HepG2 (cell line): ENCODE measurements at regions not wholly inside any gene's neighbourhood (a gene's known extent, or its start where the extent isn't known, plus 50 kb on each side); places are given as distances from the start of the nearest gene placed in this dataset.

Source experiments
- ATAC-seq: fragments of 200-7000 bp; cut with Tn5 transposase; 3 replicates; pipeline ENCODE4 v1.9.1; 2020; ENCODE audit warnings: mild to moderate bottlenecking, moderate library complexity
- BruUV-seq: library from RNA; stranded (reverse); fragments of 400-500 nt; replicated peaks from 2 replicates; lab custom pipeline; 2021; lab: Mats Ljungman, UMichigan
- CTCF ChIA-PET: fragments of 300-600 bp; formaldehyde crosslinking; extraction: SDS; loops from one replicate; lab custom pipeline; 2021; ENCODE audit warnings: low total read pairs, inconsistent platforms, low intra/inter-chr PET ratio; lab: Yijun Ruan, JAX
- POLR2A ChIA-PET: fragments of 350-600 bp; sonication (Branson Sonifier 250); formaldehyde crosslinking; loops from one replicate; lab custom pipeline; 2020; ENCODE audit warnings: antibody characterized with exemption, inconsistent platforms; lab: Yijun Ruan, JAX
- DNase-seq: peaks from one replicate; pipeline ENCODE4 v3.0.0-alpha.2; 2015; ENCODE audit warnings: low spot score
- FAIRE-seq: peaks from 3 replicates; lab custom pipeline; 2011; peaks lifted over from hg19 to GRCh38; lab: Jason Lieb, UNC
- H2AFZ ChIP-seq: one replicate; pipeline ENCODE4 v1.6.1; 2011; ENCODE audit warnings: low read length, inconsistent platforms
- H3K27ac ChIP-seq: fragments of 300-600 bp; 3 replicates; pipeline ENCODE4 v1.8.0; 2011; ENCODE audit warnings: mixed run types, mild to moderate bottlenecking, mixed read lengths, low read length, inconsistent platforms; ENCODE audit not compliant: insufficient read depth; ENCODE audit errors: extremely low read length
- H3K27me3 ChIP-seq, 2 experiments: fragments of 200-600 bp in 1 of 2; 2 replicates in 1 of 2; 3 replicates in 1 of 2; pipeline versions ENCODE4 v1.6.0 to v1.8.0; 2011; ENCODE audit warnings: low read length in 2 of 2, mild to moderate bottlenecking in 2 of 2, moderate library complexity in 2 of 2, inconsistent platforms in 1 of 2; ENCODE audit not compliant: insufficient read depth in 2 of 2, control insufficient read depth in 1 of 2
- H3K36me3 ChIP-seq, 2 experiments: fragments of 200-600 bp in 1 of 2; replicated peaks in 1 of 2; 2 replicates in 1 of 2; 3 replicates in 1 of 2; pipeline versions ENCODE4 v1.5.1 to v1.8.0; 2011; ENCODE audit warnings: low read length in 2 of 2, inconsistent platforms in 1 of 2; ENCODE audit not compliant: insufficient read depth in 2 of 2, control insufficient read depth in 1 of 2
- H3K4me1 ChIP-seq: 2 replicates; pipeline ENCODE4 v1.5.1; 2012; ENCODE audit warnings: low read length, inconsistent platforms; ENCODE audit not compliant: insufficient read depth
- H3K4me2 ChIP-seq: 2 replicates; pipeline ENCODE4 v1.6.0; 2011; ENCODE audit warnings: low read depth, low read length, inconsistent platforms
- H3K4me3 ChIP-seq, 3 experiments: fragments of 200-600 bp in 1 of 3; sonication (generic), shearing (Covaris generic) in 1 of 3; replicated peaks in 1 of 3; 2 replicates each; pipeline ENCODE4 v1.5.1; 2011 to 2016; ENCODE audit warnings: low read length in 3 of 3, inconsistent platforms in 2 of 3, low read depth in 2 of 3, mild to moderate bottlenecking in 2 of 3, control low read depth in 1 of 3, mixed read lengths in 1 of 3; ENCODE audit not compliant: insufficient read depth in 1 of 3
- H3K79me2 ChIP-seq: one replicate; pipeline ENCODE4 v1.6.1; 2011; ENCODE audit warnings: low read length, inconsistent platforms; ENCODE audit not compliant: insufficient read depth
- H3K9ac ChIP-seq: 2 replicates; pipeline ENCODE4 v1.6.0; 2011; ENCODE audit warnings: mild to moderate bottlenecking, low read depth, low read length, inconsistent platforms; ENCODE audit not compliant: insufficient read depth
- H3K9me3 ChIP-seq: 2 replicates; pipeline ENCODE4 v1.5.1; 2012; ENCODE audit warnings: mild to moderate bottlenecking, low read length
- H4K20me1 ChIP-seq: 2 replicates; pipeline ENCODE4 v1.6.0; 2011; ENCODE audit warnings: inconsistent platforms, mild to moderate bottlenecking, low read length, moderate library complexity; ENCODE audit not compliant: insufficient read depth
- DDIT3 ChIP-seq: sonication (generic); formaldehyde crosslinking; IDR thresholded peaks from 2 replicates; pipeline ENCODE4 v1.4.0; 2020; ENCODE audit warnings: mild to moderate bottlenecking, missing genetic modification reagents
- HNRNPLL ChIP-seq: fragments of 200-400 bp; formaldehyde crosslinking; IDR thresholded peaks from 2 replicates; pipeline ENCODE4 v1.6.1; 2017; ENCODE audit warnings: mild to moderate bottlenecking, low read depth, low read length; ENCODE audit not compliant: poor library complexity, severe bottlenecking
- KDM3A ChIP-seq: IDR thresholded peaks from 2 replicates; pipeline ENCODE4 v1.6.1; 2018; ENCODE audit warnings: low read depth, missing compliant biosample characterization
- ZNF24 ChIP-seq: fragments of 450-650 bp; IDR thresholded peaks from 2 replicates; pipeline ENCODE4 v1.6.1; 2017; ENCODE audit warnings: antibody characterized with exemption, mild to moderate bottlenecking
- ZNF318 ChIP-seq: sonication (generic); formaldehyde crosslinking; IDR thresholded peaks from 2 replicates; pipeline ENCODE4 v1.4.0; 2020; ENCODE audit warnings: mild to moderate bottlenecking, missing genetic modification reagents
- WGBS: methylation state at CpG from one replicate; pipeline ENCODE4 v1.1.6; 2017; ENCODE audit warnings: low lambda C conversion rate; 5-methylcytosine and 5-hydroxymethylcytosine counted together
- in situ Hi-C: cut with HindIII; loops from 2 replicates; pipeline ENCODE4 v1.10.0; 2017; ENCODE audit warnings: low pct_unique_long_range_greater_than_20kb; ENCODE audit not compliant: extremely low pct_ligation_motif_present
- intact Hi-C: fragments of 100-400 bp; cut with micrococcal nuclease; formaldehyde crosslinking; loops from one replicate; pipeline ENCODE4 v1.10.0; 2022; ENCODE audit not compliant: unreplicated experiment
- TF ChIP-seq, protein P1 (sequence below): sonication (generic); formaldehyde crosslinking; IDR thresholded peaks from 2 replicates; pipeline ENCODE4 v1.5.1; 2020; ENCODE audit warnings: mild to moderate bottlenecking, missing genetic modification reagents, moderate library complexity

GRCh38 chr10:120979435-120980278 lies 128.5 kb downstream of the WDR11 start (continued):
- TF ChIP-seq, protein P1, sequence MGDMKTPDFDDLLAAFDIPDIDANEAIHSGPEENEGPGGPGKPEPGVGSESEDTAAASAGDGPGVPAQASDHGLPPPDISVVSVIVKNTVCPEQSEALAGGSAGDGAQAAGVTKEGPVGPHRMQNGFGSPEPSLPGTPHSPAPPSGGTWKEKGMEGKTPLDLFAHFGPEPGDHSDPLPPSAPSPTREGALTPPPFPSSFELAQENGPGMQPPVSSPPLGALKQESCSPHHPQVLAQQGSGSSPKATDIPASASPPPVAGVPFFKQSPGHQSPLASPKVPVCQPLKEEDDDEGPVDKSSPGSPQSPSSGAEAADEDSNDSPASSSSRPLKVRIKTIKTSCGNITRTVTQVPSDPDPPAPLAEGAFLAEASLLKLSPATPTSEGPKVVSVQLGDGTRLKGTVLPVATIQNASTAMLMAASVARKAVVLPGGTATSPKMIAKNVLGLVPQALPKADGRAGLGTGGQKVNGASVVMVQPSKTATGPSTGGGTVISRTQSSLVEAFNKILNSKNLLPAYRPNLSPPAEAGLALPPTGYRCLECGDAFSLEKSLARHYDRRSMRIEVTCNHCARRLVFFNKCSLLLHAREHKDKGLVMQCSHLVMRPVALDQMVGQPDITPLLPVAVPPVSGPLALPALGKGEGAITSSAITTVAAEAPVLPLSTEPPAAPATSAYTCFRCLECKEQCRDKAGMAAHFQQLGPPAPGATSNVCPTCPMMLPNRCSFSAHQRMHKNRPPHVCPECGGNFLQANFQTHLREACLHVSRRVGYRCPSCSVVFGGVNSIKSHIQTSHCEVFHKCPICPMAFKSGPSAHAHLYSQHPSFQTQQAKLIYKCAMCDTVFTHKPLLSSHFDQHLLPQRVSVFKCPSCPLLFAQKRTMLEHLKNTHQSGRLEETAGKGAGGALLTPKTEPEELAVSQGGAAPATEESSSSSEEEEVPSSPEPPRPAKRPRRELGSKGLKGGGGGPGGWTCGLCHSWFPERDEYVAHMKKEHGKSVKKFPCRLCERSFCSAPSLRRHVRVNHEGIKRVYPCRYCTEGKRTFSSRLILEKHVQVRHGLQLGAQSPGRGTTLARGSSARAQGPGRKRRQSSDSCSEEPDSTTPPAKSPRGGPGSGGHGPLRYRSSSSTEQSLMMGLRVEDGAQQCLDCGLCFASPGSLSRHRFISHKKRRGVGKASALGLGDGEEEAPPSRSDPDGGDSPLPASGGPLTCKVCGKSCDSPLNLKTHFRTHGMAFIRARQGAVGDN (CRISPR knock-in tag) = peak; percentile 61
- TF ChIP-seq HNRNPLL = peak; percentile 50
- TF ChIP-seq, all 625 proteins: peak for 14

GRCh38 chr10:120980279-120981255 lies 129.4 kb downstream of the WDR11 start:
- in situ Hi-C loops (no loop called here), intact Hi-C loops (no loop called here)
- DNase-seq = no peak
- no peak overlapping the region for H3K4me2 ChIP-seq
- H3K4me1 ChIP-seq = peaks cover 11% of the 10 kb centered on the region
- H3K36me3 ChIP-seq = no peaks in the 10 kb centered on the region
- H2AFZ ChIP-seq = no peak overlapping the region
- POLR2A ChIA-PET = no interaction called here
- no peaks in the 10 kb centered on the region for H3K9me3 ChIP-seq
- 65% methylated on average over 10 of the region's 18 CpGs for WGBS
- no peak overlapping the region for H3K27ac ChIP-seq
- peaks cover 6 to 27% of the 10 kb centered on the region in 2 experiments for H3K27me3 ChIP-seq
- CTCF ChIA-PET = no interaction called here
- no peak overlapping the region; a peak in 1 of 6 replicates for H3K4me3 ChIP-seq
- no peaks in the 10 kb centered on the region for H4K20me1 ChIP-seq
- no peak for ATAC-seq
- no peaks in the 10 kb centered on the region for H3K79me2 ChIP-seq
- FAIRE-seq = no peak
- no TSS peak for BruUV-seq
- no peak overlapping the region for H3K9ac ChIP-seq
- no peak for TF ChIP-seq ZNF24
- no peak for TF ChIP-seq DDIT3 (CRISPR knock-in tag)
- no peak for TF ChIP-seq KDM3A (CRISPR knock-in tag)
- no peak for TF ChIP-seq ZNF318 (CRISPR knock-in tag)
